ENCODE measurements at regions not wholly inside any gene's neighbourhood (a gene's known extent, or its start where the extent isn't known, plus 50 kb on each side); places are given as distances from the start of the nearest gene placed in this dataset.

- Mint-ChIP-seq H3K36me3 (ENCODE audit: low read depth, unreplicated experiment) (no peaks in the 10 kb centered on the region), H3K4me1 (ENCODE audit: low read depth, unreplicated experiment) (no peaks in the 10 kb centered on the region), H3K27ac (ENCODE audit: unreplicated experiment) (no peak overlapping the region), H3K27me3 (ENCODE audit: low read depth, unreplicated experiment) (no peaks in the 10 kb centered on the region), H3K4me3 (ENCODE audit: unreplicated experiment) (no peak overlapping the region), H3K9me3 (ENCODE audit: unreplicated experiment) (no peaks in the 10 kb centered on the region)
- DNase-seq (ENCODE audit: low read depth) (no peak), FAIRE-seq (no peak)
- H3K4me1 ChIP-seq (ENCODE audit: insufficient read depth, low read length), result no peaks in the 10 kb centered on the region
- H2AFZ ChIP-seq (ENCODE audit: low read depth, low read length), result no peak overlapping the region
- H3K9me3 ChIP-seq (ENCODE audit: insufficient read depth, low read depth, low read length), result no peaks in the 10 kb centered on the region
- no peaks in the 10 kb centered on the region for H3K79me2 ChIP-seq (ENCODE audit: insufficient read depth, low read length)
- H3K9ac ChIP-seq (ENCODE audit: low read length), result no peak overlapping the region
- H3K4me3 ChIP-seq (ENCODE audit: insufficient read depth, low read depth, low read length), result no peak overlapping the region
- no peaks in the 10 kb centered on the region for H3K27me3 ChIP-seq (ENCODE audit: insufficient read depth, low read length)
- no peaks in the 10 kb centered on the region for H4K20me1 ChIP-seq (ENCODE audit: insufficient read depth, low read length)
- H3K27ac ChIP-seq (ENCODE audit: low read depth, low read length), result no peak overlapping the region
- H3K4me2 ChIP-seq (ENCODE audit: low read length), result no peak overlapping the region
- no peaks in the 10 kb centered on the region for H3K36me3 ChIP-seq (ENCODE audit: insufficient read depth, low read length)
- TF ChIP-seq EZH2 (IDR thresholded peaks at IDR 0.05; ENCODE audit: insufficient read depth, low read length), result no peak
- TF ChIP-seq, protein P1, sequence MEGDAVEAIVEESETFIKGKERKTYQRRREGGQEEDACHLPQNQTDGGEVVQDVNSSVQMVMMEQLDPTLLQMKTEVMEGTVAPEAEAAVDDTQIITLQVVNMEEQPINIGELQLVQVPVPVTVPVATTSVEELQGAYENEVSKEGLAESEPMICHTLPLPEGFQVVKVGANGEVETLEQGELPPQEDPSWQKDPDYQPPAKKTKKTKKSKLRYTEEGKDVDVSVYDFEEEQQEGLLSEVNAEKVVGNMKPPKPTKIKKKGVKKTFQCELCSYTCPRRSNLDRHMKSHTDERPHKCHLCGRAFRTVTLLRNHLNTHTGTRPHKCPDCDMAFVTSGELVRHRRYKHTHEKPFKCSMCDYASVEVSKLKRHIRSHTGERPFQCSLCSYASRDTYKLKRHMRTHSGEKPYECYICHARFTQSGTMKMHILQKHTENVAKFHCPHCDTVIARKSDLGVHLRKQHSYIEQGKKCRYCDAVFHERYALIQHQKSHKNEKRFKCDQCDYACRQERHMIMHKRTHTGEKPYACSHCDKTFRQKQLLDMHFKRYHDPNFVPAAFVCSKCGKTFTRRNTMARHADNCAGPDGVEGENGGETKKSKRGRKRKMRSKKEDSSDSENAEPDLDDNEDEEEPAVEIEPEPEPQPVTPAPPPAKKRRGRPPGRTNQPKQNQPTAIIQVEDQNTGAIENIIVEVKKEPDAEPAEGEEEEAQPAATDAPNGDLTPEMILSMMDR (IDR thresholded peaks at IDR 0.05; ENCODE audit: insufficient read depth, low read depth, low read length), result no peak
Observed at GRCh38 chr10:28467615-28468014, 65.3 kb upstream of the WAC start.

GRCh38 chr10:28468707-28469483, 64.0 kb upstream of the WAC start:
- no peaks in the 10 kb centered on the region for H3K36me3 ChIP-seq (ENCODE audit: insufficient read depth, low read length)
- Mint-ChIP-seq H3K9me3 (ENCODE audit: unreplicated experiment) (peaks cover 3% of the 10 kb centered on the region), H3K27me3 (ENCODE audit: low read depth, unreplicated experiment) (no peaks in the 10 kb centered on the region), H3K27ac (ENCODE audit: unreplicated experiment) (no peak overlapping the region), H3K36me3 (ENCODE audit: low read depth, unreplicated experiment) (no peaks in the 10 kb centered on the region), H3K4me1 (ENCODE audit: low read depth, unreplicated experiment) (no peaks in the 10 kb centered on the region), H3K4me3 (ENCODE audit: unreplicated experiment) (no peak overlapping the region)
- FAIRE-seq (no peak), DNase-seq (ENCODE audit: low read depth) (no peak)
- H2AFZ ChIP-seq (ENCODE audit: low read depth, low read length), result no peak overlapping the region
- H3K27ac ChIP-seq (ENCODE audit: low read depth, low read length), result no peak overlapping the region
- no peaks in the 10 kb centered on the region for H3K79me2 ChIP-seq (ENCODE audit: insufficient read depth, low read length)
- no peaks in the 10 kb centered on the region for H3K27me3 ChIP-seq (ENCODE audit: insufficient read depth, low read length)
- no peaks in the 10 kb centered on the region for H4K20me1 ChIP-seq (ENCODE audit: insufficient read depth, low read length)
- no peak overlapping the region for H3K4me2 ChIP-seq (ENCODE audit: low read length)
- no peaks in the 10 kb centered on the region for H3K4me1 ChIP-seq (ENCODE audit: insufficient read depth, low read length)
- no peaks in the 10 kb centered on the region for H3K9me3 ChIP-seq (ENCODE audit: insufficient read depth, low read depth, low read length)
- H3K9ac ChIP-seq (ENCODE audit: low read length), result no peak overlapping the region
- TF ChIP-seq, protein P1 (IDR thresholded peaks at IDR 0.05; ENCODE audit: insufficient read depth, low read depth, low read length), result no peak
- TF ChIP-seq EZH2 (IDR thresholded peaks at IDR 0.05; ENCODE audit: insufficient read depth, low read length), result no peak
- no peak overlapping the region for H3K4me3 ChIP-seq (ENCODE audit: insufficient read depth, low read depth, low read length)
